ENCODE measurements at regions not wholly inside any gene's neighbourhood (a gene's known extent, or its start where the extent isn't known, plus 50 kb on each side); places are given as distances from the start of the nearest gene placed in this dataset.
A peak's percentile ranks its signal among the peaks of the same experiment; 100 is the strongest.
"Not testable (repeated sequence)": the region's sequence is repeated elsewhere in the genome, so short reads cannot be mapped to it uniquely, and the experiment has no call there.

DNA sequence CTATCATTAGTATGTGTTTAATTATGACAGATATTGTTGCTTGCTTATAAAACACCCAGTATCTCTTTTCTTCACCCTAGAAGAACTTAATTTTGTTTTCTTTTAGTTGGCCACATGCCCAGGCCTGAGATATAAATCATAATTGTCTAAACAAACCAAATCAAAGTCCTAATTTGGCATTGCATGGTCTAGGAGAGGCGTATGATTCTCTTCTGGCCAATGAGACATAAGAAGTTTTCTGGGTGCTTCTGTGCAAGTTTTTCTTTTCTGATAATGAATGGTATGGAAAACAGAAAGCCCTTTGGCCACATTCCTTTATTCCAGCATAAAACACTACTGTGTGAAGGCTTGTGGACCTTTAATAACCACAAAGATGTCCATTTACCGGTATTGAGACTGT, 192.9 kb upstream of the CTSO start:
- DNase-seq, result no peak

GRCh38 chr4:156144961-156145360, 191.3 kb upstream of the CTSO start:
- DNase-seq, result no peak

DNA sequence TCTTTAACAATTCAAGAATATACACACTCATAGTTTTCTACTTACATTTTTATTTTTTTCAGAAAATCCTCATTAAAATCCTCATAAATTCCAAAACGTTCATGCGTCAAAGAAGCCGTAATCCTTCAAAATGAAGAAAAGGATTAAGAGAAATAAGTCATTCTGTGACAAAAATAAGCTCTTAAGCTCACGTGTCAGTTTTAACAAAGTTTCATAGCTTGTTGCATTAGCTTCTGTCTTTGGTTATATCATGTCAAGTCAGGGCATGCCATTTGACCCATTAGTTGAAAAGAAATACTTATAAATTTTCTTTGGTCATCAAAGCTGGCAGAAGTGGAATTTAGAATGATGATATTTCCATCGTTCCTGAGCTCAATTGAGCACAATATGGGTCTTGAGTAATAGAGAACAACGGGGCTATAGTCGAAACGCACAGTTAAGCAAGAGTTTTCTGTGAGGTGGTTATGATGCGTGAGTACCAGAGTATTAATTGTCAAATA, 185.2 kb upstream of the CTSO start:
- no peak for DNase-seq

DNA sequence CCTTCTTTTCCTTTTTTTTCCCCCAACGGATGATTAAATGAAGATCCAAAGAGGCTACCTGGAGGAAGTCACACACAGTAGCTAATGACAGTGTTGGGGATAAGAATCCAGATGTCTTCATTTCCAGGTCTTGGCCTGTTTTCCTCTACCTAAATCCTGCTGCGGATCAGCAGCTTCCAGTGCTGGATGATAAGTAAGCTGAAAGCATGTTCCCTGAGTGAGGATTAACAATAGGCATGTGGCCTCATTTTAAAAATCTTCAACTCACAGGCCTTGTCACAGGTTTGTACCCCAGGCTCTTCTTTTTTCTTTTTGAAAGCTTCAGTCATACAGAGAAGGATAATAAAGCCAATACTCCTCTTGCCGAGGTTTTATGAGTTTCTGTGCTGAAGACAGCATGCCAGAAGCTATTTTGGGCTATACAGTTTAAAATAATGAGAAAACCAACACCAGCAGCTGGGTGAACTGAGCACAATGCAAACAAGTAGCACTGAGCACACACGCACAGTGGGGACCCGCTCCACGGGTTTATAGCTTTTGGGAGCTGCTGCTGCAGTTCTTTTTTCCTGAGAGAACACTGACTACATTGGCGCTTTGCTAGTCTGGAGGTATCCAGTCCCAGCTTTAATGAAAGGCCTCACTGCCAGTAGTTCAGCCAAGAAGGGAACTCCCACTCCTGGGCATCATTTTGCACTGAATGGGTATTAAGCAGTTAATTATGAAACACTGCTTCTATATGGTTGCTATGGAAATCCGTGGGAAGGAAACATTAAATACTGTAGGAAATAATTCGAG, 184.2 kb upstream of the CTSO start:
- no peak for DNase-seq

- no peak for DNase-seq
Measured at GRCh38 chr4:156132196-156132595, 178.5 kb upstream of the CTSO start.

- no peak for DNase-seq
Measured at GRCh38 chr4:156128616-156129015, 174.9 kb upstream of the CTSO start.

DNA sequence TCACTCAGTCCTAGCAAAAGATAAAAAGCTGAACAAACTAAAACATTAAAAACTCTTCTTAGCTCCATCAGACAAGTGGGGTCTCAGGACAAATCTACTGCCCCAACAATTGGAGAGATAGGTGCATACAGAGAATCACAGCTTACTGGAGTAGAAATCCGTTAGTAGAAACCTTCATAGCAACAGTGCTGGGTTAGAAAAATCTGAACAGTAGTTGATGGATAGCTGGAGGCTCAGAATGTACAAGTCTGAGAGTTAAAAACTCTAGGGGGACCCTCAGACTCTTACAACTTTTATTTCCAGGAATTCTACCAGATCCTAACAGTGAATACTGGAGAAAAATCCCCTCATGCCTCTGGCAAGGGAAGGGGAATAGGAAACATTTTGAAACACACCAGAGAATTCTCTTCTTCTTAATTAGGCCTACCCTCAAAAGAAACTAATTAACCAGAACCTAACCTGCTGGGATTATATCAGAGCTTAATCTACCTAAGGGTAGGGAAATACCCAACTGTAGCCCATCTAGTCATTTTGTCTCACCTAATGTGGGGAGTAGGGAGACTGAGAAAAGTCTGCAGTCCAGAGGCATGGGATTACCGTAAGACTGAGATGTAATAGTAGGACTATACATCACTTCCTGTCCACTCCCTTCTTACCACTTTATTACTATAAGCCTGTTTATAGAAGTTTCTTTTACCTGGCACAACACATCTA, 165.0 kb upstream of the CTSO start:
- no peak for DNase-seq

- no peak for DNase-seq
Measured at GRCh38 chr4:156117743-156118142, 164.1 kb upstream of the CTSO start.

- DNase-seq, result no peak
Measured at GRCh38 chr4:156116991-156117390, 163.3 kb upstream of the CTSO start.

DNA sequence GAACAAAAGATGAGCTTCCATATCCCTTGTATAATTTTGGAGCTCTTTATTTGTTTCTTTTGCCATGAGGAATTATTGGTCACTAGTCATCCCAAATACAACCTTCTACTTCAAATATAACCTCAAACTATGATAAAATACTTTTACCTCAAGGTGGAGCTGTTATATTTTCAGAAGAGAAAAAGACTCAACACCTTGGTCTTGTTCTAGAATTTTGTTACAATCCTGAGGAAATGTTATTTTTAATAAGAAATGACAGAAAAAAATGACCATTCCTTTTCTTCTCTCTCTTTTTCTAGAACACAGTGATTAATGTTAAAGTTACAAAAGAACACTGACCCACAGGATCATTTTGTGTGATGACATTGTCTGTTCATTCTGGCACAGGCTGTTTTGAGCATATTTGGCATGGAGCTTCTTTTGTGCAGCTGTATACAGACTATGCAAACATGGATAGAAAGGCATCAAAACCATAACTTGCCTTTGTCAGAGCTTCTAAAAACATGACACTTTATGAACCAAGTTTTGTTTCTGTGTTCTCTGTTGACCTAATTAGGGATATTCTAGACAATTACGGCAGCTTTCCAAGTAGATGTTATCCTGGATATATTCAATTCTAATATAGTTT, 159.6 kb upstream of the CTSO start:
- DNase-seq, result no peak

DNA sequence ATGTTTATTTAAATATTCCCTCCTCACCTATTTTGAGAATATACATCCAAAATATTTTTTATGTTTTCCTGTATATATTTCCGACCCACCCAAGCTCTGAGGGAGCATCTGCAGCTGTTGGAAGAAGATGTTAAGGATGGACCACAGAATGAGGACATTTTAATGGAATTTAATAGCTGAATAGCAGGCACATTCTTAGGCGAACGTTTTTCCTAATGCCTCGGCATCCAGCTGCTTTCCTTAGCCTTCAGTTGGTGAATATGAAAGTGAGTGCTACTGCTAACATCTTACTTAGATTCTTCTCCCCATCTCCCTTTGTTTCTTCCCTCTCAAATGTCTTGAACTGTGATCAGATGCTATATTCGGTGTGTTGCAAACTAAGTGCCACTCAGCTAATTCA, 158.0 kb upstream of the CTSO start:
- no peak for DNase-seq

DNA sequence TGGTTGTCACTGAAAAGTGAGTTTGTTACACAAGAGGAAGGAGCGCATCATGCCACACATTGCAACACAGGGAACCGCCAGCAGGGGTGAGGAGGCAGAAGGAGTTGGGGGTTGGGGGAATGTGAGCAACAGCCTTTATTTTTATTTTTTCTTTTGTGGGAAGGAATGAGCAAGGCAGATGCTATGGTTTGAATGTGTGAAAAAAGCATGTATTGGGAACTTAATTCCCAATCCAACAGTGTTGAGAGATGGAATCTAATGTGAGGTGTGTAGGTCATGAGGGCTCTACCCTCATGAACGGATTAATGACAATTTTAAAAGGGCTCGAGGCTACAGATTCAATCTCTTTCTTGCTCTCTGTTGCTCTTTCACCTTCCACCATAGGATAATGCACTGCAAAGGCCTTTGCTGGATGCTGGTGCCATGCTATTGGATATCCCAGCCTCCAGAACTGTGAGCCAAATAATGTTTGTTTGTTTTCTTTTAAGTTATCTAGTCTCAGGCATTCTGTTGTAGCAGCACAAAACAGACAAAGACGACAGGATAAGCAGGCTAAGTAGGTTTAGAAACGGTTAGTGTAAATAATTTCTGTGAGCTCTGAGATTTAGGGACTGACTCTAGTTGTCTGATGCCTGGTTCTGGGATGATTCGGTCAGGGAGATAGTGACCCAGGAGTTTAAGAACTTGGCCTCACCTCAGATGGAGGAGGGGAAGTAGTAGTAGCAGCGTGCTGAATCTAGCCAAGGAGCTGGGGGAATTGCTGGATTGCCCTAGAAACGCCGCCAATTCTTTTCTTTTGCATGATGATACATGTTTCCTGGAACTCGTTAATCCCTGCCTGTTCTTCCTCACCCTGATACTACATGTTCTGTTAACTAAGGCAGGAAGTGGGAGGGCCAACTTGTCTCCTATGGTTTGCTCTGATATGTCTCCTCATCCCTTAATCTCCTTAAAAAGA, 156.6 kb upstream of the CTSO start:
- DNase-seq, result peak; percentile 38

DNA sequence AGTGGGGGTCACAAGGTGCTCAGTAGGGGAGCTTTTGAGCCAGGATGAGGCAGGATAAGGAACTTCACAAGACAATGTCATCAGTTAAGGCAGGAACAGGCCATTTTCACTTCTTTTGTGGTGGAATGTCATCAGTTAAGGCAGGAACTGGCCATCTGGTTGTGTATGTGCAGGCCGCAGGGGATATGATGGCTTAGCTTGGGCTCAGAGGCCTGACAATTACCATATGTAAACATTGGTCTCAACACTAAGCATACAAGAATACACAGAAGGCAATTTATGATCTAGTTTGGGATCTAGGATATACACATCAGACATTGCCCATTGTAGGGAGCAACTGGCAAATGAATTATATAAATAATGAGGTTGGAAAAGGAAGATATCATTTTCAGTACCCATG, 155.4 kb upstream of the CTSO start:
- DNase-seq, result not testable (repeated sequence)

GRCh38 chr4:156103311-156103710, 149.6 kb upstream of the CTSO start:
- DNase-seq, result no peak

- DNase-seq, result no peak
Measured at GRCh38 chr4:156102411-156102810, 148.7 kb upstream of the CTSO start.

GRCh38 chr4:156101571-156101970, 147.9 kb upstream of the CTSO start:
- no peak for DNase-seq

DNA sequence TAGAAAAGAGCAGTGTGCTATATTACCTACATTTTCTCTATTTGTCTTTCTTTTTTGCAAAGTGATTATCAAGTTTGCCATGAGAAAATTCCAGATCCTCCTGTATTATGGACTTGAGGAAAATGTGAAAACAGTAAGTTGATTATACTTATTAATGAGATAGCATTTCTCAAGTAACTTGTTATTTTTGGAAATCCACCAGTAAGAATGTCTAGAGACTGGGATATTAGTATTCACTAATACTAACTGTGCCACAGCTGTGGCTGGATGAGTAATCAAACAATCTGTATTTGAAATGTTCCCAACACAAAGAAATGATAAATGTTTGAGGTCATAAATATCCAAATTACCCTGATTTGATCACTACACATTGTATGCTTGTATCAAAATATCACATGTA, 147.0 kb upstream of the CTSO start:
- DNase-seq, result no peak

GRCh38 chr4:156098805-156099204, 145.1 kb upstream of the CTSO start:
- DNase-seq, result no peak

DNA sequence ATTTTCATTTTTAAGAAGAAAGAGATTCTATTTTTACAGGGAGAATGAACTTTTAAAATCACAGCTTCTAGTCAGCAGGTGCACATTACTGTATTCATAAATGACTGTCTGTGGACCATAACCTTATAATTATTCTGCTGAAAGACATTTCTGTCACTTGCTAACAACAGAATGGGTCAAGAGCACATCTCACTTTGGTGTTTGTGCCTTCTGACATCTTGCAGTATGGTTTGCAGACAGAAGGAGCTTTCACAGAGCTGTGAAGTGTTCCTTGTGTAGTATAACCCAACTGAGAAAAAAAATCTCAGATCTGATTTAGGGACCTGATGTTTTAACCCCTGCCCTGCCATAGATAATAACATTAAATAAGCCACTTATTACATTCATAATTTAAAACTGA, 131.4 kb upstream of the CTSO start:
- no peak for DNase-seq

DNA sequence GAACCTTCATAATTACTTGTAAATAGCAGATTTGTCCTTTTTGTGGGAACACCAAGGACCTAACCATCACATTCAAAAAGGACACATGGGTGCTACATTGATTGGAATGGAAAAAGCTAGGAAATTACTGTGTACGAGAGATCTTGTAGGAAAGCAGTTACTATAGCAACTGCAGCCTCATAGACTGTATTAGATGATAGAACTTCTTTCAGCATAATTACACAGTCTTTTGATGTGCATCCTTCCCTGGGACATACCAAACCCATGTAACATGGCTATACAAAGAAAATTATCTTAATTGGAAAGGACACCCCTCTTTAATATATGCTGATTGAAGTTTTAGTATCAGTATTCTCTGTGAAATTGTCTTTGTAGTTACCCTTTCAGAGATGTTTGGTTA, 130.7 kb upstream of the CTSO start:
- DNase-seq, result no peak

DNA sequence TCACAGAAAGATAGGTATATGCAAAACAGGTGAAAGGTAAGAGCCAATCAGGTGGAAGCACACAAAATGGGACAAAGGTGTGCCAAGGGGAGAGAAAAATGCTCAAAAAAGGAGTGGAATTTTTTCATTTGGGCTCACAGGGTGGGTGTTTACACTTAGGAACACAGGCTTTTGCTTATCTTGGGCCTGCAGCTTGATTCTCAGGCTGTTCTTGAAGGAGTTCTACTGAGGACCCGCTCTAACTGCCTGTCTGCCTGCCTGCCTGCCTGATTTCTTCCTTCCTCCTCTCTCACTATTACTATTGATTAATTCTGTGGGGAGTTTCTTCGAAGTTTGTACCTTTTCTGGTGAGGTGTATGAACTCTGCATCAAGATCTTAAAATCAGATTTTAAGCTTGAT, 120.3 kb upstream of the CTSO start:
- DNase-seq, result no peak

DNA sequence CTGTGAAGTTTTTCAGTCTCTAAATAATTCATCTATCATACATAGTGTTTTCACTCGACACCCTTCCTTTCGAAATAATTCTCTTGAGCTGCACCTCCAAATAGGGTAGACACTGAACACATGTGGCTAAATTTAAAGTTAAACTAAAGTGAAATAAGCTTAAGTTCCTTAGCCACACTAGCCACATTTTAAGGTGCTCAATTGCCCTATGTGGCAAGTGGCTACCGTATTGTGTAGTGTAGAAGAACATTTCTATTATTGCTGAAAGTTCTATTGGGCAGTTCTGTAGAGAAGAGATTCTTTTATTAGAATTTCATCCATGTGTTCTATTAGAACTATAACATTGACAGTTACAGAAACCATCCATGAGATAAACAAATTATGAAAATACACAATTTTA, 107.0 kb upstream of the CTSO start:
- no peak for DNase-seq

GRCh38 chr4:156053174-156053573, 99.5 kb upstream of the CTSO start:
- DNase-seq, result no peak
